Coronary artery (tissue), 2 donors: ENCODE measurements at regions not wholly inside any gene's neighbourhood (a gene's known extent, or its start where the extent isn't known, plus 50 kb on each side); places are given as distances from the start of the nearest gene placed in this dataset.
"Not testable (repeated sequence)": the region's sequence is repeated elsewhere in the genome, so short reads cannot be mapped to it uniquely, and the experiment has no call there.

Experiments
- DNase-seq: peaks from one replicate; pipeline ENCODE4 v3.0.0-alpha.2; 2017; ENCODE audit warnings: low spot score
- H3K27ac ChIP-seq, 2 donors: fragments of 200-600 bp; sonication (generic); one replicate each; pipeline ENCODE4 v1.5.1; 2016 to 2019
- H3K4me3 ChIP-seq: fragments of 200-600 bp; sonication (generic); 2 replicates; pipeline ENCODE4 v1.5.1; 2016; ENCODE audit warnings: mild to moderate bottlenecking, moderate library complexity
- TF ChIP-seq, protein P1 (sequence below): fragments of 200-600 bp; sonication (generic); IDR thresholded peaks from one replicate; pipeline ENCODE4 v1.5.1; 2019; ENCODE audit warnings: antibody characterized with exemption

DNA sequence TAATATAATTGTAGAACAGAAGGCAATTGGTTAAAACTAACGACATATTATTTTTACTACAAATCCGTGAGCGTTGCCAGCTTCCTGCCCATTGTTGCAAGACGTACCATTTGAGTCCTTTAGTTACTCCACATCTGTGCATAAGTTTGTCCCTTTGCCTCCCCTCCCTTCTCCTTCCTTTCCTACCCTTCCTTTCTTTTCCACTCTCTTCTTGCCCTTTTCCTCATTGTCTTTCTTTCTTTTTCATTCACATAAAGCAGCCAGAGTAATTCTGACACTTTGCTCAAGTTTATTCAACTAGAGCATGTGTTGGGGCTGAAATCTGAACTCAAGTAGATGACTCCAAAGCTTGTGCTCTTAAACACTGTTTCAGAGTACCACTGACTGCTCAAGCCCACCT is 239.1 kb downstream of the FOXG1 start:
- TF ChIP-seq, protein P1, sequence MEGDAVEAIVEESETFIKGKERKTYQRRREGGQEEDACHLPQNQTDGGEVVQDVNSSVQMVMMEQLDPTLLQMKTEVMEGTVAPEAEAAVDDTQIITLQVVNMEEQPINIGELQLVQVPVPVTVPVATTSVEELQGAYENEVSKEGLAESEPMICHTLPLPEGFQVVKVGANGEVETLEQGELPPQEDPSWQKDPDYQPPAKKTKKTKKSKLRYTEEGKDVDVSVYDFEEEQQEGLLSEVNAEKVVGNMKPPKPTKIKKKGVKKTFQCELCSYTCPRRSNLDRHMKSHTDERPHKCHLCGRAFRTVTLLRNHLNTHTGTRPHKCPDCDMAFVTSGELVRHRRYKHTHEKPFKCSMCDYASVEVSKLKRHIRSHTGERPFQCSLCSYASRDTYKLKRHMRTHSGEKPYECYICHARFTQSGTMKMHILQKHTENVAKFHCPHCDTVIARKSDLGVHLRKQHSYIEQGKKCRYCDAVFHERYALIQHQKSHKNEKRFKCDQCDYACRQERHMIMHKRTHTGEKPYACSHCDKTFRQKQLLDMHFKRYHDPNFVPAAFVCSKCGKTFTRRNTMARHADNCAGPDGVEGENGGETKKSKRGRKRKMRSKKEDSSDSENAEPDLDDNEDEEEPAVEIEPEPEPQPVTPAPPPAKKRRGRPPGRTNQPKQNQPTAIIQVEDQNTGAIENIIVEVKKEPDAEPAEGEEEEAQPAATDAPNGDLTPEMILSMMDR: no peak
- Histone ChIP-seq H3K27ac (no peak overlapping the region), H3K4me3 (no peak overlapping the region)
- DNase-seq: no peak

DNA sequence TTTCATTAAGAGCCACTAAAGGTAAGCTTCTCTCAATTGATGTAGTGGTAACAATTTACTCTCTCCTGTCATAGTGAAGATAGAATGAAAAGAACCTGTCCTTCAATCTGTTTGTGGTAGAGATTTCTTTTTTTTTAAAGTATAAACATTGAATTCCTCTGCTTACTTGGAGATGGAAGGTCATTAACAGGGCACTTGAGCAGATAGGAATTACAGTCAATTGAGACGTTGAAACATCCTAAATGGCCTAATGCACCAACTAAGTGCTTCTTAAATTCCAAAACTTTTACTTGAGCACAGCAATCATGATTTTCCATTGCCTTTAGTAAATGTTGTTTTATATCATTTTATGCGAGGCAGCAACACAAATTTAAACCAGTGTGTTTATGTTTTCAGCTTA is 241.4 kb downstream of the FOXG1 start:
- no peak overlapping the region for H3K4me3 ChIP-seq
- no peak overlapping the region for H3K27ac ChIP-seq
- TF ChIP-seq, protein P1: no peak
- no peak for DNase-seq

DNA sequence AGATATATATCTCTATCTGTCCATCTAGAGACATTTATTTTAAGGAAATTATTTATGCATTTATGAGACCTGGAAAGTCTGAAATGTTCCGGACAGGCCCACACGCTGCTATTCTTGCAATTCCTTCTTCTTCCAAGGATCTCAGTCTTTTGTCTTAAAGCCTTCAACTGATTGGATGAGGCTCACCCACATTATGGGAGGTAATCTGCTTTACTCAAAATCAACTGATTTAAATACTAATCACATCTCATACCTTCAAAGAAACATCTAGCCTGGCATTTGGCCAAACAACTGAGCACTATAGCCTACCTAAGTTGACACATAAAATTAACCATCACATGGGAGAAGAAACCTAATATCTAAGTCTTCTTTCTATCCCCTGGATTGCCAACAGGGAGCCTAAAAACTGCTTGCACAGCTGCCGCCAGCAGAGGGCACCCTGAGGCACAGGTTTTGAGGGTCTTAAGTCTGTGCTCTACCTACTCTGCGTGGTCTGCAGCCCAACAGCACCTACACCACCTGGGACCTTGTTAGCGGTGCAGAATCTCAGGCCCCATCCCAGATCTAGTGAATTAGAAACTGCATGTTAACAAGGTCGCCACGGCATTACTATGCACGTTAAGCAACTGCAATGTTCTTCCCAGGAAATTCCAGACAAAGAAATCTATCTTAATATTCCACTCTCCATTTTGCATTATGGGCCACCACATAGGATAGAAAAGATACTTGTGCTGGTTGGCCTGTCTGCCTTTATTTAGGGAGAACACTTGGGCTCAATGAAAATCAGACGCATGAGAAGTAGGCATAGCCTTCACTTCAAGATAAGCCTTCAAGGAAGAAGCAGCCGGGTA is 249.7 kb downstream of the FOXG1 start:
- no peak for DNase-seq
- no peak overlapping the region for H3K27ac ChIP-seq
- H3K4me3 ChIP-seq: no peak overlapping the region
- TF ChIP-seq, protein P1: no peak

DNA sequence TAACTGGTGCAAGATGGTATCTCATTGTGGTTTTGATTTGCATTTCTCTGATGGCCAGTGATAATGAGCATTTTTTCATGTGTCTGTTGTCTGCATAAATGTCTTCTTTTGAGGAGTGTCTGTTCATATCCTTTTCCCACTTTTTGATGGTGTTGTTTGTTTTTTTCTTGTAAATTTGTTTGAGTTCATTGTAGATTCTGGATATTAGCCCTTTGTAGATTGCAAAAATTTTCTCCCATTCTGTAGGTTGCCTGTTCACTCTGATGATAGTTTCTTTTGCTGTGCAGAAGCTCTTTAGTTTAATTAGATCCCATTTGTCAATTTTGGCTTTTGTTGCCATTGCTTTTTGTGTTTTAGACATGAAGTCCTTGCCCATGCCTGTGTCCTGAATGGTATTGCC is 256.9 kb downstream of the FOXG1 start:
- not testable (repeated sequence) for H3K4me3 ChIP-seq, H3K27ac ChIP-seq, DNase-seq

DNA sequence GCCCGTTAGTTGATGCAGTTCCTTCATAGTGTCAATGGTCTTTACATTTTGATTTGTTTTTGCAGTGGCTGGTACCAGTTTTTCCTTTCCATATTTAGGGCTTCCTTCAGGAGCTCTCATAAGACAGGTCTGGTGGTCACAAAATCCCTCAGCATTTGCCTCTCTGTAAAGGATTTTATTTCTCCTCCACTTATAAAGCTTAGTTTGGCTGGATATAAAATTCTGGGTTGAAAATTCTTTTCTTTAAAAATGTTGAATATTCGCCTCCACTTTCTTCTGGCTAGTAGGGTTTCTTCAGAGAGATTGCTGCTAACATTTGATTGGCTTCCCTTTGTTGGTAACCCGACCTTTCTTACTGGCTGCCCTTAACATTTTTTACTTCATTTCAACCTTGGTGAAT is 260.9 kb downstream of the FOXG1 start:
- DNase-seq, H3K4me3 ChIP-seq, H3K27ac ChIP-seq: not testable (repeated sequence)

DNA sequence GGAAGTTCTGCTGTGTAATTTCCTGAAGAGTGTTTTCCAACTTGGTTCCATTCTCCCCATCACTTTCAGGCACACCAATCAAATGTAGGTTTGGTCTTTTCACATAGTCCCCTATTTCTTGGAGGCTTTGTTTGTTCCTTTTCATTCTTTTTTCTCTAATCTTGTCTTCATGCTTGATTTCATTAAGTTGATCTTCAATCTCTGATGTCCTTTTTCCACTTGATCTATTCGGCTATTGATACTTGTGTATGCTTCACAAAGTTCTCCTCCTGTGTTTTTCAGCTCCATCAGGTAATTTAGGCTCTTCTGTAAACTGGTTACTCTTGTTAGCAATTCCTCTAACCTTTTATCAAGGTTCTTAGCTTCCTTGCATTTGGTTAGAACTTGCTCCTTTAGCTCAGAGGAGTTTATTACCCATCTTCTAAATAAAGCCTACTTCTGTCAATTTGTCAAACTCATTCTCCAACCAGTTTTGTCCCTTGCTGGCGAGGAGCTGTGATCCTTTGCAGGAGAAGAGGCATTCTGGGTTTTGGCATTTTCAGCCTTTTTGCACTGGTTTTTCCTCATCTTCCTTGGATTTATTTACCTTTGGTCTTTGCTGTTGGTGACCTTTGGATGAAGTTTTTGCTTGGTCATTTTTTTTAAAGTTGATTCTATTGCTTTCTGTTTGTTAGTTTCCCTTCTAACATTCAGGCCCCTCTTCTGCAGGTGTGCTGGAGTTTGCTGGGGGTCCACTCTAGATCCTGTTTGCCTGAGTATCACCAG is 261.5 kb downstream of the FOXG1 start:
- not testable (repeated sequence) for DNase-seq, H3K27ac ChIP-seq, H3K4me3 ChIP-seq

DNA sequence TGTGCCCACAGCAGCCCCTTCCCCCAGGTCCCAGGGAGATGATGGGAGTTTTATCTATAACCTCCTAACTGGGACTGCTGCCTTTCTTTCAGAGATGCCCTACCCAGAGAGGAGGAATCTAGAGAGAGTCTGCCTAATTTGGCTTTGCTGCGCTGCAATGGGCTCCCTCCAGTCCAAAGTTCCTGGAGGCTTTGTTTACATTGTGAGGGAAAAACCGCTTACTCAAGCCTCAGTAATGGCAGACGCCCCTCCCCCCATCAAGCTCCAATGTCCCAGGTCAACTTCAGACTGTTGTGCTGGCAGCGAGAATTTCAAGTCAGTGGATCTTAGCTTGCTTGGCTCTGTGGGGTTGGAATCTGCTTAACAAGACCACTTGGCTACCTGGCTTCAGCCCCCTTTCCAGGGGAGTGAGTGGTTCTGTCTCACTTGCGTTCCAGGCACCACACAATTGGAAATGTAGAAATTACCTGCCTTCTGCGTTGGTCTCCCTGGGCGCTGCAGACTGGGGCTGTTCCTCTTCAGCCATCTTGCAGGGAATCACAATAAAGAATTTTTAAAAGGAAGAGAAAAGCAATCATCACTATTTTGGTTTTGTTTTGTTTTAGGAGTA is 262.5 kb downstream of the FOXG1 start:
- no peak overlapping the region for H3K27ac ChIP-seq
- TF ChIP-seq, protein P1: no peak
- H3K4me3 ChIP-seq: no peak overlapping the region
- no peak for DNase-seq

DNA sequence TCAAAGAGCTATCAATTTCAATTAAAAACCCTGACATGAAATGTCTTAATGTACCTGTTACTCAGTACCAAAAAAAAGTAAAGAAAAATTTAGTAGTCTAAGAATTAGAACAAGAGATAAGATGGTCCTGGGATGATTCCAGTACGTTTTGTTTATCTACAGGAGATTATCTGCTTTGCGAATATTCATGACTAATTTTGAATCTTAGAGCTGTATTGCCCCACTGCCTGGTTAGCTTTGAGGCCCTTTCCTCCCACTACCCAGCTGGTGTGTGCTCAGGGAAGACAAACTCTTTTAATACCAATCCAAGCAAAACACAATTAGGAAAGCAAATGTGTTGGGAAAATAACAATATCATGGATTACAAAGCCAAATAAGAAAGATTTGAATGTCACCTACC is 263.5 kb downstream of the FOXG1 start:
- DNase-seq: no peak
- Histone ChIP-seq H3K27ac (no peak overlapping the region), H3K4me3 (no peak overlapping the region)
- TF ChIP-seq, protein P1: no peak
